GM19468 (cell line): ENCODE measurements at regions not wholly inside any gene's neighbourhood (a gene's known extent, or its start where the extent isn't known, plus 50 kb on each side); places are given as distances from the start of the nearest gene placed in this dataset.

Experiments used
- ATAC-seq: cut with Tn5 transposase; IDR thresholded peaks from one replicate; pipeline ENCODE4 v1.9.1; 2021; ENCODE audit warnings: mild to moderate bottlenecking, moderate library complexity, moderate number of reproducible peaks; ENCODE audit not compliant: unreplicated experiment; ENCODE audit errors: extremely low read depth

DNA sequence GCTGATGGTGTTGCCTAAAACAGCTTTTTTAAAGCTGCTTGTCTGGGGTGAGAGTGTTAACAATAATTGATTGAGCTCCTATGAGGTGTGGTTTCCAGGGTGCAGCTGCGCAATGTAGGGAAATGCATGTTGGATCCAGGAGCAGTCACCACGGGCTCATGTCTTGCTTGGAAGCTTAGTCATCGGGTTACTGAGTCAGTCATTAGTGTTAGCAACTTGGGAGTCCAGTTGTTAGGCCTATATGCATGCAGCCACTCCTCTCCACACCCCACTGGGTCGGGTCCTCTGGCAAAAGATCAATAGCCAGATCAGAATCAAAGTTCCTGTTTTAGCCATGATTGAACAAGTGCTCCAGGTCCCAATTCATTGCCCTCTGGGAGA lies 271.7 kb upstream of the CHD6 start:
- no peak for ATAC-seq

DNA sequence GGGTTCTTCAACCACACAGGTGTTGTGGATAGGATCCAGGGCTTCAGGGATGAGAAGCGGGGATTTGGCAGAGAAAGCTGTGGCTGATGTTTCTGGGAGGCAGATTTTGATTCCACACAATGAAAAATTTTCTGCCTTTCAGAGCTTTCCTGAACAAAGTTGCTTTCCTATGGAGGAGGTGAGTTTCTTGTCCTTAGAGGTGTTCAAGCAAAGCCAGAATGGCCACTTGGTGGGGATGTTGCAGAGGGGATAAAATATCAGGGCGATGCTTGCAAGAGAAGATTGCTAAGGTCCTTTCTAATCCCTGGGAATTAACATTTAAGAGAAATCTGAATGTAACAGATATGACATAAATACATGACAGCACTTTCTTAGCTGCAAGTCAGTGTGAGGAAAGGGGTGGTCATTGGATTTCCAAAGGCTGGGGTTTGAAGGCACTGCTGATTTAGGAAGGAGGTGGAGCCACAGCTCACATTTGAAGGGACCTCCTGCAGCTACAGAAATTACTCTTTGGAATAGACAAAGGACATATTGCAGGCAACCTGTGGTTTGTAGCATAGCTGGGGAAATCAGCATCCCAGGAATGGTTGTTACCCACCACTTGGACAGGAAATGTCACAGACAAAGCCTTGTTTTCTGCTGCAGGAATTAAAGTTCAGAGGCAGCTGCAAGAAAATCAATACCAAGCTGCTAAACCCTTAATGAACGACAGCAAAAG lies 271.1 kb upstream of the CHD6 start:
- ATAC-seq, result no peak

DNA sequence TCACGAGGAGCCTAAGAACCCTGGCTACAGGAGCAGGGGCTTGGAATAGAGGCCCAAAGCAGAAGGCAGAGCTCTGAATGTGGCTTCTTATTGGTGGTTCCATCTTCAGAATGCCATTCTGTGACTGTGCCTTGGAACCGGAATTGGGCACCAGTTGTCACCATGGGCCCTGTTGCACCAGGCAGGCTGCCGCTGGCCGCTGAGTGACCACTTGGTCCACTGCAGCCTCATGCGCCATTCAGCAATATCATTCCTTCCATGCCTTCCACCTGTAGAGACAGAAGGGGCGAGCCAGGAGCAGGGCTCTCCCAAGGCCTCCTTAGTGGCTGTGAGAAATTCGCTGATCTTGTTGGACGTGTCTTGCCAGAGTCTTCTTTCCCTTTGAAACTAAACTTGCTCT lies 270.3 kb upstream of the CHD6 start:
- no peak for ATAC-seq

DNA sequence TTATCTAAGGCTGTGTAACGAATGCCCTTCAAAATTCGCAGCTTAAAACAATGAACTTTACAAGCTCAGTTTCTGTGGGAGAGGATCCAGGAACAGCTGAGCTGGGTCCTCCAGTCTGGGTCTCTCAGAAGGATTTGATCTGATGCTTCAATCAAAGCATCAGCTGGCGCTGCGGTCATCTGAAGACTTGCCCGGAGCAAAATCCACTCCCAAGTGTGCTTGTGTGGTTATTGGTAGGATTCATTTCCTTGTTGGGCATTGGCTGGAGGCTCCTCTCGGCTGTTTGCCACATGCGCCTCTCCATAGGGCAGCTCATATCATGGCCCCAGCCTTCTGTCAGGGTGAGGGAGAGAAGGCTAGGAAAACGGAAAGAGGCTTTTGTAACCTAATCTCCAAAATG lies 269.3 kb upstream of the CHD6 start:
- no peak for ATAC-seq

DNA sequence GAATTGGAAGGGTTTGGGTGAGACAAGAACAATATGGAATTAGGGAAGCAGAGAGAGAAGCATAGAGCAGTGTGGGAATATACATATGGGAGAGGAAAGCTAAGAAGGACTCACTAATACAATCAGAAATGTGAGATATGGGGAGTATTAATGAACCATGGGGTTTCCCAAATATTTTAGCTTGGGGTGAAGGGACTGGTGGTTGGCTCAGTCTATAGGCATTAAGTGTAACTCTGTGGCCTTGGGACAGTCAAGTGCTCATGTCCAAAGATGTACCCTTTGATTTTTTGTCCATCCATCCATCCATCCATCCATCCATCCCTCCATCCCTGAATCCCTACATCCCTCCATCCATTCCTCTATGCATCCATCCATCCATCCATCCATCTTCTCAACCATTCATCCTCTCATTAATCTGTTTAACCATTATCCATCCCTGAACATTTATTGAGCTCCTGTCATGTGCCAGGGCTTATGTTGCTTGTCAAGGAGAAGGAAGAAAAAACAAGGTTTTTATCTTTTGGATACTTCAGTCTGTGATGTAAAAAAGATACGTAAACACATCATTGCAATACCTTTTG lies 263.4 kb upstream of the CHD6 start:
- no peak for ATAC-seq

DNA sequence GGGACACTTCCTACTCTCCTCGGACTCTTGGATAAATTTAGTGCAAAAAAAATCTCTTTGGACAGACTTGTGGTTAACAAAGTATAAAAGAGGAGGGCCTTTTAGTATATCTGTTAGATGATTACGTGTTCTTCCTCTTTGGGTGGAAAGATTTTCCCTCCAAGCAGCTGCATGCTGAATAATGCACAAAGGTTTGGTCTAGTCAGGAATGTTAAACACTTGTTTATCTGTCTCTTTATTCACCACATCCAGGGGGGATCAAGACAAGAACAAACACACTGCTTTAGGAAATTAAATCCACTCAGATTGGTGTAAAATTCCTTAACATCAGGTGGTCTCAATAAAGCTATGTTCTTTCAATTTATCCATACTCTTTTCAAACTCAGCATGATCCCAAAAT lies 260.9 kb upstream of the CHD6 start:
- no peak for ATAC-seq

DNA sequence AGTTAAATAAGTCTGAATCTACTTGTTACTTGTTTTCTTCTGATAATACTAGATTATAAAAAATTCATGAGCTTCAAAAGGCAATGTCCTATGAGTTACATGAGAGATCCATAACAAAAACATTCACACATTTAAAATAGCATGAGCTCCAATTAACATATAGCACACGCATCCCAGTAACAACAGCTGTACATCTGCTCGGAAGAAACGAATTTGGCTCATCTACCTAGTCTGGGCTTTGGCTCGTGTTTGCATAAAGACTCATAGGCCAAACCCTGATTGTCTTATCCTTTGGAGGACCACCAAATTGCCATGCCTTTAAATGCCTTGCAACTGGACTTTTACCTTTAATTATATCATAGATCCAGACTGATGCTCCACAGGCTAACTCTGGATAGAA lies 259.7 kb upstream of the CHD6 start:
- no peak for ATAC-seq

DNA sequence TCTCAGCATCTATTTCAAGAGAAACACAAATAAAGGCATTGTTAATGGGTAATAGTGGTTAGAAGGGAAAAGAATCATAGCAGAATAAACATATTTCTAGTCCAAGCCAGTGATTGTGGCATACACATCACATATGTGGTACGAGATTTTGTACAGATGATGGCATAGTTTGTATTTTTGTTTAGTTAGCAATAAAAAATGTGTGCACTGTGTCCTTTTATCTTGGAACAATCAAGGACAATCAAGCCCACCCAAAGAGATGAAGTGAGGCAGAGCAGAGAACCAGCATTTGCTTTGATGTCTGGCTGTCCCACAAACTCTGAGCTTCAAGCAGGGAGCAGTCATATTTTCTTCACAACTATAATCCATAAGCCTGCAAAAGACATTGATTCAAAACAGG lies 256.5 kb upstream of the CHD6 start:
- ATAC-seq, result no peak

DNA sequence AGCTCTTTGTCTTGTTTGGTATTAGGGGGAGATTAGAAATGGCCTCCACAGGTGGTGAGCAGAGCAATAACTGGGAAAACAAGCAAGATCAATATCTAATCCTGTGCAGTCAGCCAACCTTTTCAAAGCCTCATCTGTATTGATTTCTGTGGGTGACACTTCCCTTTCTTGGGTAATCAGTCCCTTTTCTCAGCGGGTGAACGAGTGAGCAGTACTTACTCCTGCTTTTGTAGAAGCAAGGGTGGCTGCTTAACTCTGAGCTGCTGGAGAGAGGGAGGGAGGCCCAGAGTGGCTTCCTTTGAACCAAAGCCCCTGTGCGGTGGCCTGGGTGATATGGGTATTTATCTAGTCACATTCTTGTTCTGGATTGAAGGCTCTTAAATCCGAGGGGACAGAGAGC lies 254.8 kb upstream of the CHD6 start:
- no peak for ATAC-seq

DNA sequence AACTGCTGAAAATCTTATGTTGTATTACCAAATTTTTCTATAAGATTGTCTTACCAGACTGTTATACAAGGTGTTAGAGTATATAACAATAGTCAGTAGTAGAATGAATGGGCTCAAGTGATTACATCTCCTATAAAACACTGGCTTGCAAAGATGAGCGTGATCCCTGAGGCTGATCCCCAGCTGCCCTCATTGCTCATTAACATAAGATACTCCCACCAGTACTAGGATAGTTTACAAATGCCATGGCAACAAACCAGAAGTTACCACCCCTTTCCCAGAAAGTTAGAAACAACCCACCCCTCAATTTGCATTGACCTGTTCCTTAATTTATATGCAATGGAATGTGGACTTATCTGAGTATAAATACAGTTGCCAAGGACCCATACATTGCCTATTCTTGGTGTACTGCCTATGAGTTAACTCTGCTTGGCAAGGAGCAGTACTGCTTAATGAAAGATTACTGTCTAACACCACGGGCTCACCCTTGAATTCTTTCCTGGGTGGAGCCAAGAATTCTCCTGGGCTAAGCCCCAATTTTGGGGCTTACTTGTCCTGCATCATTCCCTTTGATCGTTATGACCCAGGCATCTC lies 252.8 kb upstream of the CHD6 start:
- ATAC-seq, result no peak

DNA sequence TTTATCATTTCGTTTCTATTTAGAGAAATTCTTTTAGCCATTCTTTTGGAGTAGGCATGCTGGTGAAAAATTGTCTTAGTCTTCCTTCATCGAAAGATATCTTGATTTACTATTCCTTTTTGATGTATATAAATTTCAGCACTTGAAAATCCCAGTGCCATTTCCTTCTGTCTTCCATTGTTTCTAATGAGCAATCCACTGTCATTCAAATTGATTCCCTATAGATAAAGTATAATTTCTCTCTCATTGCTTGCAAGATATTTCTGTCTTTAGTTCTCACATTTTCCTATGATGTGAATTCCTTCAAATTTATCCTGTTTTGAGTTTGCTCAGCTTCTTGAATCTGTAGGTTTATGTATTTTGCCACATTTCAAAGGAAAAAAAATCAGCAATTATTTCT lies 251.1 kb upstream of the CHD6 start:
- no peak for ATAC-seq

DNA sequence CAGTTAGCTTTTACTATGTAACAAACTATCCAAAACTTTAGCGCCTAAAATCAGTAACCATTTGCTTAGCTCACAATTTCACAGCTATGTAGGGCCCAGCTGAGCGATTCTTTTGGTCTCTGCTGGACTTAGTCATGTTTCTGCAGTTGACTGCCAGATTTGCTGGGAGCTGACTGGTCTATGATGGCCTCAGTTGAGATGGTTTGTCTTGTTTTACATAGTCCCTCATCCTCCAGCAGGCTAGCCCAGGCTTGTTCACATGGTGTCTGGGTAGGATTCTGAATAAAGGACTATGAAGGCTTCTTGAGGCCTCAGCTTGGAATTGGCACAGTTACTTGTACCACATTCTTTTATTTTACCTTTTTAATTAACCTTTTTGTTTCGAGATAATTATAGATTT lies 247.8 kb upstream of the CHD6 start:
- no peak for ATAC-seq

DNA sequence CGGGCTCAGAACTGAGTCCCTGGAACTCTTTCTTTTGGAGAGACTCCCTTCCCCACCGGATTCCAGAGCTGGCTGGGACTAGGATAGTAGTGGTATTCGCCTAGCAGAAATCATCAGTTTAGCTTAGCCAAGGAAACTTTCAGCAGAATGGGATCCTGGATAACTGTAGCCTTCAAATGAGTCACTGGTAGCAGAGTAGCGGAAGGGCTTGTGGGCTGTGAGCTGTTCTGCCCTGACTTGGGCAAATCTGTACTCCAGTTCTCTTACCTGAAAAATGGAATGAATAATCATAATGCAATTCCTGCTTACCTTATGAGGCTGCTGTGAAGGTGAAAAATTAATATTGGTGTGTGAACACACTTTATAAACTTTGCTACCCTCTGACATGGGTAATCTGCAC lies 244.3 kb upstream of the CHD6 start:
- ATAC-seq, result no peak

DNA sequence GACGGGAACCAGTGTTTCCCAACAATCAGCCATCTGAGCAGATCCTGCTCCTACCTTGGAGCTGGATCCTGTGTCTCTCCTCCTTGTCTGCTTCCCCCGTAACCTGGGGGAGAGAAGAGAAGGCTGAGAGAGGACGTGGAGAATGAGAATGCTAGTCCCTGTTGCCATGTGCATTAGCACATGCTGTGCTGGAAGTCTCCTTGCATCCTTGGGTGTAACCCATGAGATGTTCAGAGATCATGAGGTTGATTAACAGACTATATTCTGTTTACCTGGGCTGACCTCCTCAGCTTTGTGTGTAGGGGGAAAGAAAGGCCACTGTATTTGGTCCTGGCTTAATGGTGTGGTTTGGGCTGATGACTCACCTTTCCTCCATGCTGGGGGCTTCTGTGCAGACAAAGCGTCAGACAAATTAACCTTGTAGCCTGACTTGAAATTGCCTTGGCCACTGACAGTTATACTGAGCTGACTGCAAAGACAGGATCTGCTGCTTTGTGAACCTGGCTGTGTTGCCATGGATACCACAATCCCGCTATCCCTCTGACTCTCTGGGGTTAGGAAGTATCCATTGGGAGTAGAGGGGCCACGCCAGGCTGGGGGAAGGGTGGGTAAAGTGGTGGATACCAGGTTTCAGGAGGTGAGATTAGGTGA lies 243.7 kb upstream of the CHD6 start:
- ATAC-seq, result no peak

DNA sequence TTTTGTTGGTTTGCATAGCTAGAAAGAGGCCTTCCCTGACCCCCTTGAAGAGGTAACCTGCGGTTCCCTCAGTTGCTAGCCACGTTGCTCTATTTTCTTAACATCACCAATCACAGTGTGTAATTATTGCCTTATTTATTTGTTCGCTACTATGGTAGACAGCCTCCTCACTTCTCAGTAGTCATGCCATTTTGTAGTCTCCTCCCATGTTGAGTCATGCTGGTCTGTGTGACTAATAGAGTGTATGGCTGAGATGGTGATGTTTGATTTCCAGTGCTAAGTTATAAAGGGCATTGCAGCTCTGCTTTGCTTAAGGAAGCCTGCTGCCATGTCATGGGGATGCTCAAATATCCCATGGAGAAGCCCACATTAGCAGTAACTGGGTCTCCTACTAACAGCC lies 236.6 kb upstream of the CHD6 start:
- no peak for ATAC-seq

DNA sequence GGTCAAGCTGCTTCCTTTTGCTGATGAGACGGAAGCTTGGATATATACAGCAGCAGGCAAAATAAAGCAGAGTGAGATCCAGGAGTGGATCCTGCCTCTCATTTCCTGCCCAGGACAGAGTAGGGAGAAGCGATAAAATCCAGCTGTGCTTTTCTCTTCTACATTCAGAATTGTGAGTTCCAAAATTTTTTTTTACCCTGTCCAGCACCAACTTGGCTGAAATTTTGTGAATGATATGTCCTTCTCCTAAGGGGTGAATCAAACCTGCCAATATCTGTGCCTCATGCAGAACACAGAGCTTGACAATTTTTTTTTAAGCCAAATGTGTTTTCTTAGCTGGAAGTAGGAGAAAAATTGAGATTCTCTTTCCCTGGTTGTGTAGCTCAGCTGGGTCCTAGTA lies 235.6 kb upstream of the CHD6 start:
- ATAC-seq, result no peak

DNA sequence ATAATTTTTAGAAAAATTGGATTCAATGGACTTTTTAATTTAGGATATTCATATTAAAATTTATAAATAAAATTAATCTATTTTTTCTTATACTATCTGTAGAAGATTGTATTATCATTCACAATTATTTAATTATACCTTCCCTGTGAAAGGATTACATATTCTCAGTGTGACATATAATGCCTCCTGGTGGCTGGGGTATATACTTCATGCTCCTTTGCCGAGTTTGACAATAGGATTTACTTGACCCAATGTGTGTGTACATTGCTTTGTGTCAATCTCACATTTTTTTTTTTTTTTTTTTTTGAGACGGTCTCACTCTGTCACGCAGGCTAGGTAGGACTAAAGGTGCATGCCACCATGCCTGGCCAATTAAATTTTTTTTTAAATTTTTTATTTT lies 230.0 kb upstream of the CHD6 start:
- ATAC-seq, result no peak

DNA sequence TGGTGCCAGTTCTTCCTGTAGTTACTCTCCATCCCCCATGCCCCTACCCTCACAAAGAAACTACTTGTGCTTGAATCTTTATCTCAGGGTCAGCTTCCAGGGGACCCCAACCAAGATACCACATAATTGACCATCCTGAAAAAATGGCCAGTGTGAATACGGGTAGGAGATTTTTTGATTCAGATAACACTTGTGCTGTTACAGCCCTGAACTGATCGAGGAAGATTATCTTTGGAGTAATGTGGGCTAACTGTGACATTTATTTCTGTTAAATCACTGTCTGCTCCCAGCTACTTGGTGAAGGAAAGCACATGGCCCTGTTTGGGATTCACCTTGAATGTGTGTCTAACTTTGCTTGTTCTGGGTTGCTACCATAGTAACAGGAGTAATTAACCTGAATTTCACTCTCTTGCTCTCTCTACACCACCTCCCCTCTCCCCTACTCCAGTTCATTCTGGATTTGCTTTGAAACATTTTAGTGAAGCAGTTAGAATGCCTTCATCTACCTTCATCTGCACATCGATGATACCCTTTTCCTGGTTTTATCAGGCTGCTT lies 219.6 kb upstream of the CHD6 start:
- no peak for ATAC-seq

DNA sequence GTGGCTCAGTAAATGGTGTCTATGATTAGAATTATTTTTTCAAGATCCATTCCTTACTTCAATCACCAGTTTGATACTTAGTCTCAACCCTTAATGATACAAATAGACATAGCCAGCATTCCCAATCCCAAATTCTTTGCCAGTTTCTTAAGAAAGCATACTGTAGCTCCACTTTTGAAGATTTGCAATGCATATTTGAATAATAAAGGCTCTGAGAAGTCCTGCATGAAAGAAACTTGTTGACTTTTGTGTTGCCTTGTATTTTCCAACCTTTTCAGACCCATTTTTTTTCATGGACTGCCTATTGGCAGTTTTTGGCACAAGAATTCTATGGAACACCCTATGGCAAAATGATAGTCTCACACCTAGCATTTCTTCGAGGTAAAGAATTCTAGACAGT lies 215.6 kb upstream of the CHD6 start:
- no peak for ATAC-seq

DNA sequence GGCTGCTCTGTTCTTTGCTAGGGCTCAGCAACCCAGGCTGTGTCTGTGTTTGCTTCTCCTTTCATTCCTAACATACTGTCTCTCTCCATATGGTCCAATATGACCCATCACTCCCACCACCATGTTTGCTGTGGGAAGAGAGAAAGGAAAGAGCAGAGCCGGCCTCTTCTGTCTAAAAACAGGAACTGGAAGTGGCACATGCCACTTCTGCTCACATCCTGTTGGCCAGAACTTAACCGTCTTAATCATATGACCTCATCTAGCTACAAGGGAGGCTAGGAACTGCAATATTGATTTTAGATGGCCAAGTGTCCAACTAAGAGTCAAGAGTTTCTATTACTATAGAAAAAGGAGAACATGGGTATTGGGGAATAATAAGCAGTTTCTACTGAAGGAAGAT lies 212.5 kb upstream of the CHD6 start:
- no peak for ATAC-seq

DNA sequence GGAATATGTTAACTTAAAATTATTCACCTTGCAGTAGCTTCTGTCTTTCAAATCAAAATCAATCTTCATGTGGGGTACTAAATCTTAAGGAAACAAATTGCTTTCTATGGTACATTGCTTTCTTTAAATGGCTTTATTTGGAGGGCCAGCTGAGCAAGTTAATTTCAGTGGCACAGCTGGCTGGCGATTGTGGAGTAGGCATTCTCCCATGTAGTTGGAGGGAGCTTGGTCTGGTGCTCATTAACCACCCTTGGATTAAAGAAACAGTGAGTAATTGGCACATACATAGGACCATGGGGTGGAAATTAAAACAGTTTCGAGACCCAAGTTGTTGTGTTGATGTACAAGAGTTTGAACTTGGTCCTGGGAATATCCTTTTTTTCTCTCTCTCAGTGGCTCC lies 201.3 kb upstream of the CHD6 start:
- no peak for ATAC-seq
